ENCODE measurements at regions not wholly inside any gene's neighbourhood (a gene's known extent, or its start where the extent isn't known, plus 50 kb on each side); places are given as distances from the start of the nearest gene placed in this dataset.
"Not testable (repeated sequence)": the region's sequence is repeated elsewhere in the genome, so short reads cannot be mapped to it uniquely, and the experiment has no call there.

DNA sequence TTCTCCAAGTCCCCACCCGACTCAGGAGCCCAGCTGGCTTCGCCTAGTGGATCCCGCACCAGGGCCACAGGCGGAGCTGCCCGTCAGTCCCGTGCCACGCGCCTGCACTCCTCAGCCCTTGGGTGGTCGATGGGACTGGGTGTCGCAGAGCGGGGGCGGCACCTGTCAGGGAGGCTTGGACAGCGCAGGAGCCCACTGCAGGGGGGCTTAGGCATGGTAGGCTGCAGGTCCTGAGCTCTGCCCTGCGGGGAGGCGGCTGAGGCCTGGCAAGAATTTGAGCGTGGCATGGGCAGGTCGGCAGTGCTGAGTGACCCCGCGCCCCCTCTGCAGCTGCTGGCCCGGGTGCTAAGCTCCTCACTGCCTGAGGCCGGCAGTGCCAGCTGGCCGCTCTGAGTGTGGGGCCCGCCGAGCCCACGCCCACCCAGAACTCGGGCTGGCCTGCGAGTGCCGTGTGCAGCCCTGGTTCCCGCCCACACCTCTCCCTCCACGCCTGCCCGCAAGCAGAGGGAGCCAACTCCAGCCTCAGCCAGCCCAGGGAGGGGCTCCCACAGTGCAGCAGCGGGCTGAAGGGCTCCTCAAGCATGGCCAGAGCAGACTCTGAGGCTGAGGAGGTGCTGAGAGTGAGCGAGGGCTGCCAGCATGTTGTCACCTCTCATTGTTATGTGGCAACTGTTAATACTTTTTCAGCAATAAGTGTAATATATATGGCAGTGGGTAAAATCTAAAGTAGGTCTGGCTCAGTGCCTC, 548.4 kb upstream of the BRINP3 start:
- DNase-seq: no peak

DNA sequence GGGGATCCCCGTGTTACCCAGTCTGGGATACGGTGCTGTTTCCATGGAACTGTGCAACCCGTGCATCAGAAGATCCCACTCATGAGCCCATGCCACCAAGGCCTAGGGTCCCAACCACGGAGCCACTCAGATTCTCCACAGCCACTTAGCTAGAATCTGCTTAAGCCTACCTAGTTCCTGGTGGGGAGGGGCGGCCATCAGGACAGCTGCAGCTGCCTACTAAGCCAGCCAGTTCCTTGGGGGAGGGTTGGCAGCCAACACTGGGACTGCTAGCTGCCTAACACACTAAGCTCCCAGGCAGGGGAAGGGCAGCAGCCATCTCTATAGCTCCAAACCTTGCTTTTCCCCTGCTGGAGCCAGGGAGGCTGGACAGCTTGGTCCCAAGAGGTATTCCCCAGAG, 549.2 kb upstream of the BRINP3 start:
- peak; percentile 77 for DNase-seq

DNA sequence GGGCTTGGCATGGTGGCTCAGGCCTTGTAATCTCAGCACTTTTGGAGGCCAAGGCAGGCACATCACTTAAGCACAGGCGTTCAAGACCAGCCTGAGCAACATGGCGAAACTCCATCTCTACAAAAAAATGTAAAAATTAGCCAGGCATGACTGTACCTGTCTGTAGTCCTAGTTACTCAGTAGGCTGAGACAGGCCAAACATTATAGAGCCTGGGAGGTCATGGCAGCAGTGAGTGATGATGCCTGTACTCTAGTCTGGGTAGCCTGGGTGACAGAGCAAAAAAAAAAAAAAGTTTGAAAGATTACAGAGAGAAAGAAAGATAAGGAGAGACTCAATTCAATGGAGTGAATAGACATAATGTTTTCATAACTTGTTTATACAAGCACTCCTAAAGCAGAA, 556.5 kb upstream of the BRINP3 start:
- DNase-seq: no peak

DNA sequence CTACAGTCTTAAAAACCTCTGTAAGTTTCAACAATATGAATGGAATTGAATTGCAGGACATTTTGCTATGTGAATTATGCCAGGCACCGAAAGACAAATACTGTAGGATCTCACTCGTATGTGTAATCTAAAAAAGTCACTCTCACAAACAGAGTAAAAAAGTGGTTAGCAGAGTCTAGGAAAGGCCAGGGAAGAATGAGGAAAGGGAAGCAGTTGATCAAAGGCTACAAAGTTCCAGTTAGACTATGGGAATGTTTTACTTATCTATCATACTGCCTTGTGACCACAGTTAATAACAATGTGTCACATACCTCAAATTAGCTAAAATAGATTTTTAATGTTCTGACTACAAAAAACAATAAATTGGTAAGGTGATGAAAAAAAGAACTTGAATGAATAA, 565.4 kb upstream of the BRINP3 start:
- DNase-seq: no peak

DNA sequence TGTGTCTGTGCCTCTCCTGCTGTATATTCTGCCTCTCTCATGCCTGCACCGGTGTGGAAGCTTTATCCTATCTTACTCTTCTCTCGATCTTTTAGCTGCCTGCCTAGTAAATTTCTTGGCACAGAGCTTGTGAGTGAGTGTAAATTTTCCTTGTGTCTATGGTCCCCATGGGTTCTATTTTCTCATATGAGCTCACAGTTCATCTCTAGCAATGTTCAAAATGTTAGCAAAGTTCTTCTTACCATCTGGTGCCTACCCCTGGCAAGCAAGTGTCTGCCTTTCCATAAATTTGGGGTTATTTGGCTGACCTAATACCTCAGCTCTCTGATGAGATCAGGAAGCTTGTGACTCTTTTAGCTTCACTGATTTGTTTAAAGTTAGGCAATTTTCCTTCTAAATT, 572.1 kb upstream of the BRINP3 start:
- no peak for DNase-seq

DNA sequence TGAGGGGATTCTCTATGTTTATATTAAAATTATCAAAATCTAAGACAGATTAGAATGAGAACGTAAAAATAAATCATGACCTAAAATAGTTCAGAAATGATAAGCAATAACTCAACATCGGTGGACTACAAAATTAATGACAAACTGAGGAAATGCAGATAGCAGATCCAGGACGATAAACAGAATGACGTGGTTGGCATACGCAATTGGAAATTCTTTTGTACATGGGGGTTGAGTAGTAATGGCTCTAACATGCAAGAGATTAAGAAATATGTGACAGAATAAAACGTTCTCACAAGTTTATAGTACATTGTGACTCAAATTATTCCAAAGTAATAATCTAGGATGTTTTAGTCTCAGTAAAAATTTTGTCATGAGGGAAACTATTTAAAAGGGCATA, 575.2 kb upstream of the BRINP3 start:
- DNase-seq: no peak

DNA sequence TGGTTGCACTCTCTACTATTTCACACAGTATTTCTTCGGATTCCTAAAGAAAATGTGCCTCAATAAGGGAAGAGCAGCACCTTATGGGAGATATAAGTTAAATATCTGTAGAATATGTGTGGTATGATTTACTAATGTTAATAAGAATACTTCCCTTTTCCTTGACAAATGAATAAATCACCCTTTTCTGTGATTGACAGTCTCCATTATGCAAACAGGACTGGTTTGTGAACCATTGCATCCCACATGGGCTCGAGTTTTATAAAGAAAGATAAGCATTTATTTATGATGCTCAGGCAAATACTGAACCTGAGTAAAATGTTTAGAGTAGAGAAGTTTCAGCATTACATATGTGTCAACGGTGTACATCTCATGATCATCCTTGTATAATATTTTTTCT, 587.7 kb upstream of the BRINP3 start:
- DNase-seq: no peak

DNA sequence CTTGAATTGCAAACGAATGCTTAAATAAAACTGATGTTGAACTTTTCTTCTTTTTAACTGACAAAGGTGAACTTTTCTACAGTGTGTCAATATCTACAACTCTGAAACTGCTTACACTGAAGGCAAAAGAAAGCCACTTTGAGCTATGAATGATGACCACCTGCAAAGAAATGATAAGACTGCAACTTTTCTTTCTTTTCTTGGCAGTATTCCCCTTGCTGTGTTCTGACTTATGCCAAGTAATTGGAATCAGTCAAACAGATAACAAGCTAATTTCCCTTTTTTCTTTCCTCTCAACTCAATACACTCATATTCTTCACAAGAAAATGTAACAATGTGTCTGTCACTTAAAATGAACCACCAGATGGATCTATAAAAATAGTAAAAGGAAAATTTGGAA, 588.1 kb upstream of the BRINP3 start:
- DNase-seq: no peak

DNA sequence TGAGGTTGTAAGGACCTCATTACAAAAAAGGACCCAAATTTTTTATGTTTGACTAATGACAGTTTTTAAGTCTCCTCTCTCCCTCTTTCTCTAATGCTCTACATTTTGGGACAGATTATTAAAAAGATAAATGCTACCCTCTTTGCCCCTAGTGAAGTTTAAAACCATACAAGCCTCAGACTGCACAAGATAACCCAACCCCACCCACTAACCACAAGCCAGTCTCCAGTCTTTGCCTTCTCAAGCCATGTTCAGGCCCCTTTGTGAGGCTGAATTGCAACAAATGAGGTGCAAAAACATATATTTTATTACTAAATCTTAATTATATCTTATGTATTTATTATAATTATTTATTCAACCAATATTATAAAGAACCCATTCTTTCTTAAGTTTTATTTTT, 597.2 kb upstream of the BRINP3 start:
- DNase-seq: no peak

DNA sequence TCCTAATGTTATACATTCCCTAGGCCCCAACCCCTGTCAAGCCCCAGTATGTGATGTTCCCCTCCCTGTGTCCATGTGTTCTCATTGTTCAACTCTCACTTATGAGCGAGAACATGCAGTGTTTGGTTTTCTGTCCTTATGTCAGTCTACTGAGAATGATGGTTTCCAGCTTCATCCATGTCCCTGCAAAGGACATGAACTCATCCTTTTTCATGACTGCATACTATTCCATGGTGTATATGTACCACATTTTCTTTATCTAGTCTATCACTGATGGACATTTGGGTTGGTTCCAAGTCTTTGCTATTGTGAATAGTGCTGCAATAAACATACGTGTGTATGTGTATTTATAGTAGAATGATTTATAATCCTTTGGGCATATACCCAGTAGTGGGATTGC, 605.4 kb upstream of the BRINP3 start:
- DNase-seq: not testable (repeated sequence)

DNA sequence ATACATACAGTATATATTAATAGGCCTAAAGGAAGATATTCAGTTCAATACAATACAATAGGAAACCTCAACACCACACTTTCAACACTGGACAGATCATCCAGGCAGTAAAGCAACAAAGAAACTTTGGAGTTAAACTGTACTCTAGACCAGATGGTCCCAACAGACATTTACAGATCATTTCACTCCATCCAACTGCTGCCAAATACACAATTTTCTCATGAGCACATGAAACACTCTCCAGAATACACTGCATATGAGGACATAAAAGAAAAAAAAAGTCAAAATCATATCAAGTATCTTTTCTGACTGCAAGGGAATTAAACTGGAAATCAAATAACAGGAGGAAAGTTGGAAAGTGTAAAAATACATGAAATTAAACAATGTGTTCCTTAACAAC, 607.5 kb upstream of the BRINP3 start:
- DNase-seq: no peak

DNA sequence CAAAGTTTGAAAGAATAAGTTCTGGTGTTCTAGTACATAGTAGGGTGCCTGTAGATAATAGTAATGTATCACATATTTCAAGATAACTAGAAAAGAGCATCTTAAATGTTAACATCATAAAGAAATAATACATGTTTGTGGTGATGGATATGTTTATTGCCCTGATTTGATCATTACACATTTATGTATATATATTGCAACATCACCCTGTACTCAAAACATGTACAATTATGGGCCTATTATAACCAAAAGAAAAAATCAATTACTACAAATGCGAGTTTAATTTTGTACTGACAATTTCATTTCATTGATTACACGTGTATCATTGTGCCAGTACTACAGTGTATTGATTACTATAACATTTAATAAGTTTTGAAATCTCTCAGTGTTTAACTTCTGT, 609.2 kb upstream of the BRINP3 start:
- no peak for DNase-seq

DNA sequence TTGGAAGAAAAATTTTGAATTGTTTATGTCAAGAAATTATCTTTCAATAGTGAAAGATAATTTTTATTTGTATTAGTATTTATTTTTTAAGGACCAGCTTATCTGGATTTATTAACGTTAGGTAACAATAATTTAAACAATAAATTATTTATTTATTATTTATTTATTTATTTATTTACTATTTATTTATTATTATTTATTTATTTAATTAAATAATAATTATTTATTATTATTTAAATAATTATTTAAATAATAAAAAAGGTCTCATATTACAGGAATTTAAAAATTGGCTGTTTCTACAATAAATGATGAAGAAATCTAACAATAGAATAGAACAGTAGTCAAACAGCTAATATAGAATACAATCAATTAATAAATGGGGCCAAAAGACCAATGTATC, 618.7 kb upstream of the BRINP3 start:
- DNase-seq: no peak

DNA sequence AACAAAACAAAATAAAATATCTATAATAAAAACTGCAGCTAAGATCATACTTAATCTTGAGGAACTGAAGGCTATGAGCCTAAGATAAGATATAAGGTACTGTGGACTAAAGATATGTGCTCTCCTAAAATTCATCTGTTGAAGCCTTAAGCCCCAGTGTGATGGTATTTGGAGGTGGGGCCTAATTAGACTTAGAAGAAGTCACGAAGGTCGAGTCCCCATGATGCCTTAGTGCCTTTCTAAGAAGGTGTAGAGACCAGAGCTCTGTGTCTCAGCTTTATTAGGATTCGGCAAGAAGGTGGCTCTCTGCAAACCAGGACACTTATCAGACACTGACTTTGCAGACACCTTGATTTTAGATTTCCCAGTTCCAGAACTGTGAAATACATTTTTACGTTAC, 622.0 kb upstream of the BRINP3 start:
- DNase-seq: peak; percentile 7

DNA sequence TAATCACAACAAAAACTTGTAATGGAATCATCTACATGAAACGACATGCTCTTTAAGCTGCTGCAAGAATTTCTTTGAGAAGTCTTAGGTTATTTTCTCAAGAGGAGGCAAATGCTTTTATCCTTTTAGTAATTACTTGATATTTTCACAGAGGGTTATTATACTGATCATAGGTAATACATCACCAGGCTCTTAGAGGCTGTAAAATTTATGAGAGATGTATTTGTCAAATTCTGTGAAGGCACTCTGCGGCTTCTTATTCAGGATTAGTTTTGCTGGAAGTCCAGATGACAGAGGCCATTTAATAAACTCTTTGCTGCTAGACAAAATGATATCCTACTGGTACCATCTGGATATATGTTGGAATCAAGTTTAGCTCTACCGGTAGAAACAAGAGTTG, 624.3 kb upstream of the BRINP3 start:
- DNase-seq: peak; percentile 66

DNA sequence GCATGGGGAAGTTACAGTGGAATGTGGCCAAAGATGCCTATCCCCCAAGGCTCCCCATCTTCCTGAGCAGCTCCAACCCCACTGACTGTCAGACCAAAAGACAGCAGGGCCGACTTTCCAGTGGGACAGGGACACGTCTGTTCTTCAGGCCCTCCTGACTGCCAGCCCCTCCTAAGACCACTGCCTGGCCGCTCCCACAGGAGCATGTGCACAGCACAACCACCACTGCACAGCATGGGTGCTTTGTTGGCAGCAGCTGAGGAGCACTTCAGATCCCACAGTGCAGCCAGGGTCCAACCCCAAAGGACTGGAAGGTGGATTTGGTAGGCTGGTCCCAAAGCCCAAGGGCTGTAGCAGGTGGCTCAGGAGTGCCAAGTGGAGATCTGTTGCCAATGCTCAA, 648.3 kb upstream of the BRINP3 start:
- no peak for DNase-seq

DNA sequence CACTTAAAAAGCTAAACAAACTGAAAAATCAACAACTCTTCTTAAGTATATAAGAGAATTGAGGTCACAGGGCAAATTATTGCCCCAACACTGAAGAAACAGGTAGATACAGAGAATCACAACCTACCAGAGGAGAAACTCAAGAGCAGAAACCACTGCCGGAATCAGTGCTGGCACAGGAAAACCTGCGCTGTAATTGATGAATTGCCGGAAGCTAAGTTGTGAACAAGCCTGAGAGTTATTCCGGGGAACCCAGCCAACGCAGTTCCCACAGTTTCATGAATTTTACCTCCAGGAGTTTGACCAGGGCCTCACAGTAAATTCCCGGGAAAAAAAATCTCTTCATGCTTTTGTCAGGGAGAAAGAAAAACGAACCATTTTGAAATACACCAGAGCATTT, 657.1 kb upstream of the BRINP3 start:
- no peak for DNase-seq

DNA sequence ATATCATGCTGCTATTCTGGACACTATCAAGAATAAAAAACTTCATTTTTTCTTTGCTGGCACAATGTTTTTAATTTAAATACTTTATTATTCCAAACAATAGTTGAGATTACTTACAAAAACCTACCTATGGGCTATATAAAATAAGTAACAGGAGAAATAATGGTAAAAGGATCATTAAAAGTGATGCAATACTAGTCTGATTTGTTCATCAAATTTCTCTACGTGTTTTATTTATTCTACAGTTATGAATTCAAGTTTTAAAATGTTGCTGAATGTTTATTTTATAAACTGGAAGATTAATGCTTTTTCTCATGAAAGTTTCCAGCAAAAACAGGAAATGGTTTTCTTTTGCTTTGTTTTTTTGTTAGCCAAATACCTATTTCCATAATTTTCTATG, 662.4 kb upstream of the BRINP3 start:
- DNase-seq: no peak

DNA sequence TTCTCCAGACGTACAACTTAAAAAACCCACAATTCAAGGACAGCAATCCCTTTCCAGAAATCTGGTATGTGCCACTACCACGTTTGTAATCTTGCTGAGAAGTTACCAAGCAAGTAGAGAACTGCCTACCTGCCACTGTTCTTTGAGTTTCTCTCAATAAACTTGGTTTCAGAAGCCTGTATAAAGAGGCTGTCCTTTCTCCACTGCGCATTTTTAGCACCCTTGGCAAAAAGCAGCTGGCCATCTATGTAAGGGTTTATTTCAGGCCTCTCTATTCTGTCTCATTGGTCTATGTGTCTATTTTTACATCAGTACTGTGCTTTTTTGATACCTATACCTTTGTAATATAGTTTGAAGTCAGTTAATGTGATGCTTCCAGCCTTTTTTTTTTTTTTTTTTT, 665.1 kb upstream of the BRINP3 start:
- DNase-seq: no peak

DNA sequence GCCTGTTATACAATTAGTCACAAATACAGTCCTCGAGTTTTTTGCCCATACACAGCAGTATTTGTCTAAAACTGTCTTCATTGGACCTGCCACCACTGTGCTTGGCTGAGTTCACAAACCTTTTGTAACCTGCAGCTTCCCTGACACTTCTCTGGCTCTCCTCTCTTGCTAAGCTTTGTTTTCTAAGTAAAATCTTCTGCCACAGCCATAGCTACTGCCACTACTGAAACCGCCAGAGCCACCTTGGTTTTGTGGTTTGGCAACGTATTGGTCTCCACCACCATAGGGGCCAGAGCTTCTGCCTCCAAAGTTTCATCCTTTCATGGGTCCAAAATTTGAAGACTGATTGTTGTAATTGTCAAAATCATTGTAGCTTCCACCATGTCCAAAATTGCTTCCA, 668.2 kb upstream of the BRINP3 start:
- no peak for DNase-seq

DNA sequence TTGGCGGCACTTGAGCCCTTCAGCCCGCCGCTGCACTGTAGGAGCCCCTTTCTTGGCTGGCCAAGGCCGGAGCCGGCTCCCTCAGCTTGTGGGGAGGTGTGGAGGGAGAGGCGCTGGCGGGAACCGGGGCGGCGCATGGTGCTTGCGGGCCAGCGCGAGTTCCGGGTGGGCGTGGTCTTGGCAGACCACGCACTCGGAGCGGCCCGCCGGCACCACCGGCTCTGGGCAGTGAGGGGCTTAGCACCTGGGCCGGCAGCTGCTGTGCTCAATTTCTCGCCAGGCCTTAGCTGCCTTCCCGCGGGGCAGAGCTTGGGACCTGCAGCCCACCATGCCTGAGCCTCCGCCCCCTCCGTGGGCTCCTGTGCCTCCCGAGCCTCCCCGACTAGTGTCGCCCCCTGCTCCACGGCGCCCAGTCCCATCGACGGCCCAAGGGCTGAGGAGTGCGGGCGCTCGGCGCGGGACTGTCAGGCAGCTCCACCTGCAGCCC, 673.7 kb upstream of the BRINP3 start:
- no peak for DNase-seq

DNA sequence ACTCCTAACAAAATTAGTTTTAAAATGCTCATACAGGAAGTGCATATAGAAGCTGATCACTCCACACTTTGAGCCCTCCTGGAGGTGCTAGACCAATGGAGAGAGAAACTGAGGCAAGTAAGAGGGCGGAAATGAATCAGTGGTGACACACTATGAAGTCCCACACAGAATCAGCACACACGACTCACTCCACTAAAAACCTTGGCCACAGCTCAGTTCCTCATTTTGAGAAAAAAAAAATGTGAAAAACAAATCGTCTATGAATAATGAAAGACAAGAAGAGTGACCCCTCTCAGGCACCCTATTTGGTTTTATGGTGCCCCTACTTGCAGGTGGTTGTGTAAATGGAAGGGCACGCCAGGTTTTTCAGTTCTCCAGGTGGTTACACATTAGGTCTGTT, 675.1 kb upstream of the BRINP3 start:
- DNase-seq: no peak

DNA sequence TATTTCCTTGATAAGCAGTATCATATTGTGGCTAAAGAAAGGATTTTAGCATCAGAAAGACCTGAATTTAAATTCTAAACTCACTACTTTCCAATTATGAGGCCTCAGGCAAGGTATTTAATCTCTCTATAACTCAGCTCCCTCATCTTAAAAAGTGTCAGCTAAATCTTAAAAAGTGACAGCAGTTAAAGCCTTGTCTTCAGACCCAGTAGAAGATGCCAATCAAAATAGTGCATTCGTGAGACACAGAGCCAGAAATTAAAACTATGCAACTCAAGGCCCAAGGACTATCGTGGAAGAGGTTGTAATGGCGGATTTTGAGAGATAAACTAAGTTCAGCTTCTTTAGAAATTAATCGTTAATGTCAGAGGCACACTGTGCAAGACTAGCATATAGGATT, 677.5 kb upstream of the BRINP3 start:
- DNase-seq: no peak

DNA sequence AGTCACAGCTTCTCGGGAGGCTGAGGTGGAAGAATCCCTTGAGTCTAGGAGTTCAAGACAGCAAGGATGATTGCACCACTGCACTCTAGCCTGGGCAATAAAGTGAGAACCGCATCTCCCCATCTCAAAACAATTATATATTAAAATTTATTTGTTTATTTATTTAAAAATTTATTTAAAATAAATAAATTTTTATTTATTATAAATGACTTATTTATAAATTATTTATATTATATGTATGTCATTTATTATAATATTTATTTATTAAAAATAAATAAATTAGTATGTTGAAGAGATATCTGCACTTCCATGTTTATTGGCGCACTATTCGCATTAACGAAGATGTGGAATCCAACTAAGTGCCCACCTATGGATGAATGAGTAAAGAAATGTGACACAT, 683.2 kb upstream of the BRINP3 start:
- no peak for DNase-seq

DNA sequence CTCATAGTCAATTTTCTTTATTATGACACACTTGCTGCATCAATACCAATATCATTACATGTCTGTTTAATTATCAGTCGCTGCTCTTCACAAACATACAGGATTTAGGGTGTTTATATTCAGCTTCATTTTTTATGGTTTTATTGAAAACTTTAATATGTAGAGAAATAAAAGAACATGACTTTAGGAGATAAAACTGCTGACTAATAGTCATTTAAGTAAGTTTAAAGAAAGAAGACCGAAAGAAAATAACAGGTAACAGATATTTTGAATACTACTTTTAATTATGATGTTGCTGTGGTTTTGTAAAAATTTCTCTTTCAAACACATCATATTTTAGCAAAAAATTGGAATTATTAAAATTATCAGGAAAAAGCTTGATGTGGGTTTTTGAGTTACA, 685.1 kb upstream of the BRINP3 start:
- no peak for DNase-seq

DNA sequence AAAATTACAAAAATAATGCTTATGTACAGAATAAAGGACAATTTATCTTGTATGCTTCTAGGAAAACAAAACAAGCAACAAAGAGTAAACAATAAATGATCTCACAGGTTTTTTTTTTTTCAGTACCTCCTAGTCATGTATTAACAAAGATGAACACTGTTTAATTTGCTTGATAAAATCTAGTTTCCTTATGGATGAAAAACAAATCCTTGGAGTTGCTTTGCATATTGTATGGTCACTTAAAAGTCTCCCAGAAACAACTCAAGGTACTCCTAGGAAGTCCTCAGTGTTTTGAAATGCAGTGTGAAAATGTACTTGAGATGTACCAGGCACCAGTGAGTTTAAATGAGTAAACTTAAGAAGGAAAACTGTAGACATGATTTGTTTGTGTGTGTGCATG, 686.0 kb upstream of the BRINP3 start:
- no peak for DNase-seq

Measured in NCI-H82 (cell line).